ENCODE measurements at regions not wholly inside any gene's neighbourhood (a gene's known extent, or its start where the extent isn't known, plus 50 kb on each side); places are given as distances from the start of the nearest gene placed in this dataset.

DNA sequence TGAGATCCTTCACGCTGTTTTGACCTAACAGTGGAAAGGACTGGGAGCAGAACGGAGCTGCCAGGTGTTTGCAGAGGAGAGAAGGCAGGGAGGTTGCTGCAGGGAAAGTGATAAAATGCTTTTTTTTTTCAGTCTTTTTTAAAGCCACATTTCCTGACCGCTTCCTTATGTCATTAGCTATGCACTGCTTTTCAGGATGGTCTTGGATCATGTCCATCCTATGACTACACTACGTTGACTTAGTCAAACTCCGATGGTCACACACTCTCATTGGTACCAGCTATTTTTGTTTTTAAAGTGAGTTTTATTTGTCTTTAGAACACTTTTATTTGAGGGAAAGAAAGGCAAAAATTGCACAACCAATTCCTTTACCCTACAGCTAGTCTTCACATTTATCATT is 89.2 kb upstream of the EXOC2 start:
- no peak for TF ChIP-seq EZH2 (IDR thresholded peaks at IDR 0.05; ENCODE audit: borderline replicate concordance, low read length)
- TF ChIP-seq, protein P1, sequence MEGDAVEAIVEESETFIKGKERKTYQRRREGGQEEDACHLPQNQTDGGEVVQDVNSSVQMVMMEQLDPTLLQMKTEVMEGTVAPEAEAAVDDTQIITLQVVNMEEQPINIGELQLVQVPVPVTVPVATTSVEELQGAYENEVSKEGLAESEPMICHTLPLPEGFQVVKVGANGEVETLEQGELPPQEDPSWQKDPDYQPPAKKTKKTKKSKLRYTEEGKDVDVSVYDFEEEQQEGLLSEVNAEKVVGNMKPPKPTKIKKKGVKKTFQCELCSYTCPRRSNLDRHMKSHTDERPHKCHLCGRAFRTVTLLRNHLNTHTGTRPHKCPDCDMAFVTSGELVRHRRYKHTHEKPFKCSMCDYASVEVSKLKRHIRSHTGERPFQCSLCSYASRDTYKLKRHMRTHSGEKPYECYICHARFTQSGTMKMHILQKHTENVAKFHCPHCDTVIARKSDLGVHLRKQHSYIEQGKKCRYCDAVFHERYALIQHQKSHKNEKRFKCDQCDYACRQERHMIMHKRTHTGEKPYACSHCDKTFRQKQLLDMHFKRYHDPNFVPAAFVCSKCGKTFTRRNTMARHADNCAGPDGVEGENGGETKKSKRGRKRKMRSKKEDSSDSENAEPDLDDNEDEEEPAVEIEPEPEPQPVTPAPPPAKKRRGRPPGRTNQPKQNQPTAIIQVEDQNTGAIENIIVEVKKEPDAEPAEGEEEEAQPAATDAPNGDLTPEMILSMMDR (conservative IDR thresholded peaks at IDR 0.05 in 1 of 2, IDR thresholded peaks at IDR 0.05 in 1 of 2; ENCODE audit: extremely low read depth in 1 of 2, insufficient read depth in 1 of 2, low read depth in 1 of 2, low read length in 2 of 2), result no peak

All from mammary epithelial cell (primary cell).